Ectodermal cell (in vitro differentiated cells): ENCODE measurements at regions not wholly inside any gene's neighbourhood (a gene's known extent, or its start where the extent isn't known, plus 50 kb on each side); places are given as distances from the start of the nearest gene placed in this dataset.

Experiments used
- H3K27ac ChIP-seq: 2 replicates; pipeline ENCODE4 v1.7.0; 2013; ENCODE audit warnings: mild to moderate bottlenecking, low read depth, low read length; ENCODE audit not compliant: insufficient read depth, poor library complexity, severe bottlenecking
- H3K27me3 ChIP-seq: 2 replicates; pipeline ENCODE4 v1.7.0; 2013; ENCODE audit warnings: mild to moderate bottlenecking, low read length; ENCODE audit not compliant: insufficient read depth, control insufficient read depth, poor library complexity, severe bottlenecking
- H3K36me3 ChIP-seq: one replicate; pipeline ENCODE4 v1.7.0; 2013; ENCODE audit warnings: low read length; ENCODE audit not compliant: control insufficient read depth, insufficient read depth
- H3K4me1 ChIP-seq: one replicate; pipeline ENCODE4 v1.7.0; 2013; ENCODE audit warnings: low read length; ENCODE audit not compliant: control insufficient read depth, insufficient read depth
- H3K4me3 ChIP-seq: 2 replicates; pipeline ENCODE4 v1.7.0; 2013; ENCODE audit warnings: low read depth, low read length, control low read depth; ENCODE audit not compliant: insufficient read depth
- H3K9me3 ChIP-seq: 2 replicates; pipeline ENCODE4 v1.7.0; 2013; ENCODE audit warnings: mild to moderate bottlenecking, low read length, moderate library complexity; ENCODE audit not compliant: control insufficient read depth
- WGBS, 2 experiments: methylation state at CpG; one replicate each; pipeline ENCODE4 v1.1.7; 2013; ENCODE audit warnings: missing lambda C conversion rate in 2 of 2; 5-methylcytosine and 5-hydroxymethylcytosine counted together

- H3K36me3 ChIP-seq = no peaks in the 10 kb centered on the region
- 97 to 100% methylated on average over 1 of the region's 2 CpGs for WGBS, 2 experiments
- H3K9me3 ChIP-seq = peaks cover 2% of the 10 kb centered on the region
- no peaks in the 10 kb centered on the region for H3K4me1 ChIP-seq
- no peaks in the 10 kb centered on the region for H3K27me3 ChIP-seq
- H3K4me3 ChIP-seq = no peak overlapping the region
- H3K27ac ChIP-seq = no peak overlapping the region
Observed at GRCh38 chr1:217149791-217150190, 426.6 kb upstream of the ESRRG start.

DNA sequence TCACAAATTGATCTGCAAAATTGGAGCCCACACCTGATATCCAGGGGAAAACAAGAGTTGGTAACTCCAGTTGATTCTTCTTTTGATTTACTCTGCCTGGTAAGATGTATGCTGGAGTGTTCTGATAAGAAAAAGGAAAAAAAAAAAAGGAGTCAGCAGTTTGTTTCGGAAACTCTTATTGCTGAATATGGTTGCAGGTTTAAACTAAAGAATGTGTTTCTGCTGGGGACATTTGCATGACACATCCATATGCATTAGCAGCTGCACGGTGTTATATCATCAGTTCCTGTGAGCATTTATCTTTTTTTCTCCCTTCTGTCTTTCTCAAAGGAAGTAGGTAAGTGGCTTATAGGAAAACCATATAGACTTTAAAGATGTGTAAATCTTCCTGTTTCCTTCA lies 418.5 kb upstream of the ESRRG start:
- H3K9me3 ChIP-seq = no peaks in the 10 kb centered on the region
- H3K36me3 ChIP-seq = no peaks in the 10 kb centered on the region
- WGBS, 2 experiments = 66 to 75% methylated on average over 2 of the region's 2 CpGs
- peaks cover 15% of the 10 kb centered on the region for H3K4me1 ChIP-seq
- H3K4me3 ChIP-seq = no peak overlapping the region
- peaks cover 56% of the 10 kb centered on the region for H3K27me3 ChIP-seq
- no peak overlapping the region for H3K27ac ChIP-seq

DNA sequence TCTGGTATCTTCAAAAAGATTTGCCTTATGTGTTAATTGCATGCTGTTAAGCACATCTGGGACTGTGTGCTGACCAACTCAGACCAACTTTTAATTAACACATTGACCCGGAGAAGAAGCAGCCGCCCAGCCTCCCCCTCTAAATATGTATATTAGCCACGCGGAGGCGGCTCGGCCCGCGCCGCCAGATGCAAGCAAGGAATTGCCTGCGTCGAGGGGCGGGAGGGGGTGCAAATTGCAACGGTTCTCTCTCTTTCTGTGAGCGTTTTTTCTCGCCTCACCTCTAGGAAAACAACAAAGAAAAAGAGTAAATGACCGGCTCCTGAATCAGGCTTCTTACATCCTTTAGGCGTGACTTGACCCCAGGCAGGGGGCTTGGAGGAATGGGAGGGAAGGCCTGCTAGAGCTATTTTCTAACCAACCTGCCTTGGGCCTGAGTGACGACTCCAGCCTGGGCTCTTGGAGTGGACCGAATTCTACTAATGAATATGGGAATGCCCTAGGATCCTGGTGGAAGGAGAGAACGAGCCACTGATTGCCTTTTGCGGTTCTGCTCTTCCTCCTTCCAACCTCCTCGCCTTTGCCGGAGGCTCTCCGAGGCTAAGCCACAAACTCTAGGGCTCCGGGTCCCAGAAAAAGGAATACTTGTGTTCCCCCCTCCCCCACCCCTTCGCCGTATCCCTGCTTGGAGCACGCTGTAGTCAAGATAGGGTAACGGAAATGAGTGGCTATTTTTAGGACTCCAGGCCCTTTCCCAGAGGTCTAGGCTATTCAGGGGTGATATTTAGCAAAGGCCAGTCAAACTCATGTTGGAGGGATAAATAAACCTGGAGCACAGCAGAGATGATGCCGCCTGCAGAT lies 417.0 kb upstream of the ESRRG start:
- Histone ChIP-seq H3K4me3 (peak overlapping the region; percentile 26), H3K36me3 (no peaks in the 10 kb centered on the region), H3K27me3 (peaks cover 71% of the 10 kb centered on the region), H3K4me1 (peaks cover 23% of the 10 kb centered on the region), H3K9me3 (no peaks in the 10 kb centered on the region), H3K27ac (no peak overlapping the region)
- WGBS, 2 experiments = 2% methylated on average over 30 of the region's 30 CpGs

GRCh38 chr1:217139513-217139912 lies 416.3 kb upstream of the ESRRG start:
- no peaks in the 10 kb centered on the region for H3K36me3 ChIP-seq
- peak overlapping the region; percentile 26 for H3K4me3 ChIP-seq
- no peaks in the 10 kb centered on the region for H3K9me3 ChIP-seq
- WGBS, 2 experiments = 1% methylated on average over 26 to 28 of the region's 29 CpGs
- peaks cover 78% of the 10 kb centered on the region for H3K27me3 ChIP-seq
- peaks cover 27% of the 10 kb centered on the region for H3K4me1 ChIP-seq
- no peak overlapping the region for H3K27ac ChIP-seq

GRCh38 chr1:217138799-217139466 lies 415.7 kb upstream of the ESRRG start:
- peaks cover 84% of the 10 kb centered on the region for H3K27me3 ChIP-seq
- H3K36me3 ChIP-seq = no peaks in the 10 kb centered on the region
- peaks cover 28% of the 10 kb centered on the region for H3K4me1 ChIP-seq
- 12 to 16% methylated on average over 10 to 12 of the region's 12 CpGs for WGBS, 2 experiments
- no peak overlapping the region for H3K4me3 ChIP-seq
- H3K9me3 ChIP-seq = no peaks in the 10 kb centered on the region
- no peak overlapping the region for H3K27ac ChIP-seq

DNA sequence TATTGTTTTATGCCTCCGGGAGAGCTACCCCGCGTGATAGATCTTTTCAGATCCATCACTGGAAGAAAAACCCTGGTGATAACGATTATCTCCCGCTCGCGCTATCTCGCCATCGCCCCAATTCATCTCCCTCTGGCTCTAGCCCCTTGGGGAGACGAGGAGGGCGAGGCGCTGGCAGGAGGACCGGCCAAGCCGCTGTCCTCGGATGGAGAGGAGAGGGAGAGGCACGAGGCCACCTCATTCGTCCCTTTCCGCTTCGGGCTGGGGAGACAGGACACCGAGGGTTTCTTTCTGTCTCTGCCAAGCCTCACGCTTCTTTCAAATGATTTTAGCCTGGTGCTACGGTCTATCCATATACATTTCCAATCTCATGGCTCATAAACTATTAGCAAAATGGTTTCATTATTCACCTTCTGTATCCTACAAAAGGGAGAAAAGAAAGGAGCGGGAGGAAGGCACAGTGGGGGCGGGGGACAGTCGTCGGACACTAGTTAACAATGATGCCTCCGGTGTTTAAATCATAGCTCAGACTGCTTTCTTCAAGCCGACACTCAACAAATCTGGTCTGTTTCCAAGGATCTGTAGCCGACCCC lies 415.0 kb upstream of the ESRRG start:
- Histone ChIP-seq H3K4me3 (no peak overlapping the region), H3K27me3 (peaks cover 91% of the 10 kb centered on the region), H3K27ac (no peak overlapping the region), H3K4me1 (peaks cover 28% of the 10 kb centered on the region), H3K9me3 (no peaks in the 10 kb centered on the region), H3K36me3 (no peaks in the 10 kb centered on the region)
- WGBS, 2 experiments = 1 to 2% methylated on average over 29 of the region's 29 CpGs

- Histone ChIP-seq H3K4me1 (peaks cover 28% of the 10 kb centered on the region), H3K27ac (no peak overlapping the region), H3K4me3 (peak overlapping the region; percentile 24), H3K36me3 (no peaks in the 10 kb centered on the region), H3K9me3 (no peaks in the 10 kb centered on the region), H3K27me3 (peaks cover 99% of the 10 kb centered on the region)
- WGBS, 2 experiments = 1% methylated on average over 53 of the region's 53 CpGs
Observed at GRCh38 chr1:217137210-217137881, 414.1 kb upstream of the ESRRG start.

DNA sequence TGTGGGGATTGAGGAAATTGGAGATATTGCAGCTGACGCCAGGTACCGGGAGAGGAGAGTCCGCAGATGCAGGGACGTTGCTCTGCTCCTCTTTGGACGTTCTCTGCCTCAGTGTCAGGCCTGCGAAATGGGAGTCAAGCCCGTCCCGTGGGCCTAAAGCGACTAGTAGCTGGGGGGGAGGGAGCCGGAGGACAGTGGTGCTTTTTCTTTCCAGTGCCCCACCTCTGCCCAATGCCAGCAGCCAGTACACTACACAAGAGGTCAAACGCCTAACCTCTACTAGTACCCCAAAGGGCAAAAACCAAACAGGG lies 413.6 kb upstream of the ESRRG start:
- H3K4me3 ChIP-seq = no peak overlapping the region
- H3K27ac ChIP-seq = no peak overlapping the region
- WGBS, 2 experiments = 1 to 3% methylated on average over 11 of the region's 11 CpGs
- H3K4me1 ChIP-seq = peaks cover 28% of the 10 kb centered on the region
- no peaks in the 10 kb centered on the region for H3K9me3 ChIP-seq
- H3K27me3 ChIP-seq = peaks cover 100% of the 10 kb centered on the region
- no peaks in the 10 kb centered on the region for H3K36me3 ChIP-seq

GRCh38 chr1:217135987-217136894 lies 413.0 kb upstream of the ESRRG start:
- Histone ChIP-seq H3K27me3 (peaks cover 100% of the 10 kb centered on the region), H3K27ac (no peak overlapping the region), H3K9me3 (no peaks in the 10 kb centered on the region), H3K36me3 (no peaks in the 10 kb centered on the region), H3K4me1 (peaks cover 28% of the 10 kb centered on the region), H3K4me3 (peak overlapping the region; percentile 41)
- WGBS, 2 experiments = 1% methylated on average over 33 to 34 of the region's 36 CpGs
